HEK293 (cell line): ENCODE measurements at regions not wholly inside any gene's neighbourhood (a gene's known extent, or its start where the extent isn't known, plus 50 kb on each side); places are given as distances from the start of the nearest gene placed in this dataset.

Source experiments
- ZNF274 ChIP-seq, 2 experiments: fragments of 200-500 bp in 1 of 2; fragments of 450-650 bp in 1 of 2; sonication (Bioruptor generic) in 1 of 2; formaldehyde crosslinking in 1 of 2; IDR thresholded peaks; 2 replicates each; pipeline versions ENCODE4 v1.5.1 to v1.6.1; 2014 to 2016; ENCODE audit warnings: borderline replicate concordance in 1 of 2, inconsistent platforms in 1 of 2, low read length in 1 of 2, missing biosample characterization in 1 of 2, missing genetic modification characterization in 1 of 2
- TF ChIP-seq, protein P1 (sequence below): fragments of 450-650 bp; formaldehyde crosslinking; IDR thresholded peaks from 2 replicates; pipeline ENCODE4 v1.5.1; 2016; ENCODE audit warnings: missing biosample characterization, missing genetic modification characterization, low read depth

DNA sequence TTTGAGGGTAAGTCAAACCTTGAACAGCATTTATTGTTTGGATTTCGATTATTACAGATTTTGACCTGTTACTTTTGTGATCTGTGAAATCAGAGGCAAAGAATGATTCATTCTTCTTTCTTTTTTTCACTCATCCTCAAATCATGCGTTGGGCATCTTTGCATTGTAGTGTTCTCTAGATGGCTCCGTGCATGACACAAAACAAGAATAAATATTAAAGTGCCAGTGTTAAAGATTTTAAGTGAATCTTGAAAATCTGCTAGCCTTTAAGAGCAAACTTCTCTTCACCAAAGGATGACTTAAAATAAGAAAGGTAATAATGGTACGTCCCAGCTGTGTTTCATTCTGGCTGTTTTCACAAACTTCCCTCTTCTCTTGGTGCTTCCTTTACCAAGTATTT is 361.9 kb upstream of the SMARCA2 start:
- TF ChIP-seq, protein P1, sequence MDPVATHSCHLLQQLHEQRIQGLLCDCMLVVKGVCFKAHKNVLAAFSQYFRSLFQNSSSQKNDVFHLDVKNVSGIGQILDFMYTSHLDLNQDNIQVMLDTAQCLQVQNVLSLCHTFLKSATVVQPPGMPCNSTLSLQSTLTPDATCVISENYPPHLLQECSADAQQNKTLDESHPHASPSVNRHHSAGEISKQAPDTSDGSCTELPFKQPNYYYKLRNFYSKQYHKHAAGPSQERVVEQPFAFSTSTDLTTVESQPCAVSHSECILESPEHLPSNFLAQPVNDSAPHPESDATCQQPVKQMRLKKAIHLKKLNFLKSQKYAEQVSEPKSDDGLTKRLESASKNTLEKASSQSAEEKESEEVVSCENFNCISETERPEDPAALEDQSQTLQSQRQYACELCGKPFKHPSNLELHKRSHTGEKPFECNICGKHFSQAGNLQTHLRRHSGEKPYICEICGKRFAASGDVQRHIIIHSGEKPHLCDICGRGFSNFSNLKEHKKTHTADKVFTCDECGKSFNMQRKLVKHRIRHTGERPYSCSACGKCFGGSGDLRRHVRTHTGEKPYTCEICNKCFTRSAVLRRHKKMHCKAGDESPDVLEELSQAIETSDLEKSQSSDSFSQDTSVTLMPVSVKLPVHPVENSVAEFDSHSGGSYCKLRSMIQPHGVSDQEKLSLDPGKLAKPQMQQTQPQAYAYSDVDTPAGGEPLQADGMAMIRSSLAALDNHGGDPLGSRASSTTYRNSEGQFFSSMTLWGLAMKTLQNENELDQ (tag by site-specific recombination) = no peak
- TF ChIP-seq ZNF274 (IDR thresholded peaks at IDR 0.05; ENCODE audit: low read length) = no peak
- no peak for TF ChIP-seq ZNF274 (tag by site-specific recombination; IDR thresholded peaks at IDR 0.05; ENCODE audit: borderline replicate concordance)
